Hepatocyte (in vitro differentiated cells): ENCODE measurements at regions not wholly inside any gene's neighbourhood (a gene's known extent, or its start where the extent isn't known, plus 50 kb on each side); places are given as distances from the start of the nearest gene placed in this dataset.

Experiments used
- DNase-seq: peaks from one replicate; pipeline ENCODE4 v3.0.0-alpha.2; 2016; ENCODE audit warnings: low spot score
- H2AFZ ChIP-seq: fragments of 200-600 bp; sonication (generic); 2 replicates; pipeline ENCODE4 v1.6.0; 2016; ENCODE audit warnings: antibody characterized with exemption, mild to moderate bottlenecking
- H3K27ac ChIP-seq: fragments of 200-600 bp; sonication (generic); 2 replicates; pipeline ENCODE4 v1.5.1; 2016; ENCODE audit warnings: mild to moderate bottlenecking
- H3K27me3 ChIP-seq: fragments of 200-600 bp; sonication (generic); 2 replicates; pipeline ENCODE4 v1.6.1; 2016
- H3K36me3 ChIP-seq: fragments of 200-600 bp; sonication (generic); replicated peaks from 2 replicates; pipeline ENCODE4 v1.5.1; 2016; ENCODE audit warnings: low read depth; ENCODE audit not compliant: insufficient read depth
- H3K4me1 ChIP-seq: fragments of 200-600 bp; sonication (generic); 2 replicates; pipeline ENCODE4 v1.5.1; 2016; ENCODE audit warnings: mild to moderate bottlenecking, moderate library complexity; ENCODE audit not compliant: insufficient read depth
- H3K4me2 ChIP-seq: fragments of 200-600 bp; sonication (generic); 2 replicates; pipeline ENCODE4 v1.6.0; 2016
- H3K4me3 ChIP-seq: fragments of 200-600 bp; sonication (generic); 2 replicates; pipeline ENCODE4 v1.5.1; 2016; ENCODE audit warnings: mild to moderate bottlenecking
- H3K79me2 ChIP-seq: fragments of 200-600 bp; sonication (generic); 2 replicates; pipeline ENCODE4 v1.6.0; 2017; ENCODE audit warnings: mild to moderate bottlenecking
- H3K9me2 ChIP-seq: fragments of 200-600 bp; sonication (generic); replicated peaks from 2 replicates; pipeline ENCODE4 v1.6.0; 2017; ENCODE audit warnings: mild to moderate bottlenecking; ENCODE audit not compliant: insufficient read depth
- H3K9me3 ChIP-seq: fragments of 200-600 bp; sonication (generic); 2 replicates; pipeline ENCODE4 v1.5.1; 2016; ENCODE audit warnings: low read depth, mild to moderate bottlenecking
- H4K20me1 ChIP-seq: fragments of 200-600 bp; sonication (generic); 2 replicates; pipeline ENCODE4 v1.6.0; 2016; ENCODE audit warnings: mild to moderate bottlenecking; ENCODE audit not compliant: insufficient read depth, poor library complexity, severe bottlenecking
- EZH2 ChIP-seq: fragments of 200-600 bp; sonication (generic); IDR thresholded peaks from 2 replicates; pipeline ENCODE4 v1.6.1; 2016; ENCODE audit warnings: antibody characterized with exemption, mild to moderate bottlenecking, borderline replicate concordance
- EZH2phosphoT487 ChIP-seq: fragments of 200-600 bp; sonication (generic); IDR thresholded peaks from one replicate; pipeline ENCODE4 v1.6.1; 2018; ENCODE audit warnings: antibody characterized with exemption, mild to moderate bottlenecking, low read depth, moderate library complexity; ENCODE audit not compliant: unreplicated experiment, severe bottlenecking
- WGBS: methylation state at CpG from one replicate; pipeline ENCODE4 v1.1.6; 2016; ENCODE audit warnings: low lambda C conversion rate; ENCODE audit errors: missing lambda C conversion rate; 5-methylcytosine and 5-hydroxymethylcytosine counted together
- TF ChIP-seq, protein P1 (sequence below): fragments of 200-600 bp; sonication (generic); IDR thresholded peaks from 2 replicates; pipeline ENCODE4 v1.5.1; 2016; ENCODE audit warnings: antibody characterized with exemption, mild to moderate bottlenecking; ENCODE audit not compliant: poor library complexity

DNA sequence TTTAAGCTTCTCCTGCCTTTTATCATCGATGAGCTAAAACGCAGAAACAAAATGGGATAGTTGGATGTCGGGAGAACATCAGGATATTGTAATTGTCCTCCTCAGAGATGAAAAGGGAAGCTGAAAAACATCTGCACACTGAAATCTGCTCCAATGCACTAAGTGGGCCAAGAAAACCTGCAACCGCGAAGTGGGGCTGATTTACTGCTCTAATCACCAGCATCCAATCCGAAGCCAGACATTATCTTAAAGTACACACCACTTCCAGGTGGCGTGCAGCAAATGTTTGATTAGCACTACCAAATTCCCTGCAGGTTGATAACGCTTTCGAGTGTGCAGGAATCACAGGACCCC, 230.3 kb upstream of the SLC14A2 start:
- no peak overlapping the region for H3K4me3 ChIP-seq
- no peaks in the 10 kb centered on the region for H3K36me3 ChIP-seq
- H2AFZ ChIP-seq: no peak overlapping the region
- H4K20me1 ChIP-seq: no peaks in the 10 kb centered on the region
- TF ChIP-seq, protein P1, sequence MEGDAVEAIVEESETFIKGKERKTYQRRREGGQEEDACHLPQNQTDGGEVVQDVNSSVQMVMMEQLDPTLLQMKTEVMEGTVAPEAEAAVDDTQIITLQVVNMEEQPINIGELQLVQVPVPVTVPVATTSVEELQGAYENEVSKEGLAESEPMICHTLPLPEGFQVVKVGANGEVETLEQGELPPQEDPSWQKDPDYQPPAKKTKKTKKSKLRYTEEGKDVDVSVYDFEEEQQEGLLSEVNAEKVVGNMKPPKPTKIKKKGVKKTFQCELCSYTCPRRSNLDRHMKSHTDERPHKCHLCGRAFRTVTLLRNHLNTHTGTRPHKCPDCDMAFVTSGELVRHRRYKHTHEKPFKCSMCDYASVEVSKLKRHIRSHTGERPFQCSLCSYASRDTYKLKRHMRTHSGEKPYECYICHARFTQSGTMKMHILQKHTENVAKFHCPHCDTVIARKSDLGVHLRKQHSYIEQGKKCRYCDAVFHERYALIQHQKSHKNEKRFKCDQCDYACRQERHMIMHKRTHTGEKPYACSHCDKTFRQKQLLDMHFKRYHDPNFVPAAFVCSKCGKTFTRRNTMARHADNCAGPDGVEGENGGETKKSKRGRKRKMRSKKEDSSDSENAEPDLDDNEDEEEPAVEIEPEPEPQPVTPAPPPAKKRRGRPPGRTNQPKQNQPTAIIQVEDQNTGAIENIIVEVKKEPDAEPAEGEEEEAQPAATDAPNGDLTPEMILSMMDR: no peak
- TF ChIP-seq EZH2phosphoT487: no peak
- no peak for TF ChIP-seq EZH2
- no peaks in the 10 kb centered on the region for H3K9me3 ChIP-seq
- no peaks in the 10 kb centered on the region for H3K27me3 ChIP-seq
- H3K79me2 ChIP-seq: no peaks in the 10 kb centered on the region
- no peaks in the 10 kb centered on the region for H3K9me2 ChIP-seq
- peak overlapping the region; percentile 41 for H3K4me2 ChIP-seq
- H3K27ac ChIP-seq: peak overlapping the region; percentile 23
- H3K4me1 ChIP-seq: peaks cover 8% of the 10 kb centered on the region
- peak; percentile 24 for DNase-seq
- 59% methylated on average over 9 of the region's 9 CpGs for WGBS

DNA sequence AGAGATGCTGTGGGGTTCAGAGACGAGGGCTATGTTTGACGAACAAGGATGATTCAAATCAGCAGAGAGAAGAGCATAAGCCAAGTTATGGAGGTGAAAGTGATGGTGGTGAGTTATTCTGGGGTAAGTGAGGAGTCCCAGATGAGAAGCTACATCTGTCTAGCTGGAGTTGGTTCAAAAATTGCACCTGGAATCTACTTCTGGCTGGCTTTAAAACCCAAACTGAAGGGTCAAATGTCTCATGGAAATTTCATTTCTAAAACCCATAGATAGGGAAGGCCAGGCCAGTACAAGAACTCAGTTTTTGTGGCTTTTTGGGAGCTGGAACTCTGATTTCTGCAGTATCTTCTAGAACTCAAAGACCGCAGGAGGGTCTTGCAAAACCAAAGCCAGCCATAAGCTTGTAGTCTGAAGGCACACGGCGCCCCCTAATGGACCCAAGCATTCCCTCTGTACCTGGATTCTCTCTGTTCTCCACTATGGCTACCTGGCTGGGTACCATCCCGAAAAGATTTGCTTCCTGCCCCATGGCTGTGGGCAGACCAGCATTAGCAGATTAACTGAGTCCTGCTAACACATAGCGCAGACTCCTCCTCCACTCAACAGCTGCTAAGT, 229.1 kb upstream of the SLC14A2 start:
- no peak overlapping the region for H3K27ac ChIP-seq
- no peaks in the 10 kb centered on the region for H3K36me3 ChIP-seq
- no peak overlapping the region for H2AFZ ChIP-seq
- H3K9me3 ChIP-seq: no peaks in the 10 kb centered on the region
- H3K27me3 ChIP-seq: no peaks in the 10 kb centered on the region
- H3K79me2 ChIP-seq: no peaks in the 10 kb centered on the region
- no peaks in the 10 kb centered on the region for H3K9me2 ChIP-seq
- 62% methylated on average over 7 of the region's 7 CpGs for WGBS
- no peak overlapping the region for H3K4me3 ChIP-seq
- H3K4me2 ChIP-seq: no peak overlapping the region
- no peaks in the 10 kb centered on the region for H4K20me1 ChIP-seq
- DNase-seq: peak; percentile 78
- TF ChIP-seq EZH2: no peak
- no peak for TF ChIP-seq EZH2phosphoT487
- TF ChIP-seq, protein P1: peak; percentile 67
- H3K4me1 ChIP-seq: peaks cover 8% of the 10 kb centered on the region

DNA sequence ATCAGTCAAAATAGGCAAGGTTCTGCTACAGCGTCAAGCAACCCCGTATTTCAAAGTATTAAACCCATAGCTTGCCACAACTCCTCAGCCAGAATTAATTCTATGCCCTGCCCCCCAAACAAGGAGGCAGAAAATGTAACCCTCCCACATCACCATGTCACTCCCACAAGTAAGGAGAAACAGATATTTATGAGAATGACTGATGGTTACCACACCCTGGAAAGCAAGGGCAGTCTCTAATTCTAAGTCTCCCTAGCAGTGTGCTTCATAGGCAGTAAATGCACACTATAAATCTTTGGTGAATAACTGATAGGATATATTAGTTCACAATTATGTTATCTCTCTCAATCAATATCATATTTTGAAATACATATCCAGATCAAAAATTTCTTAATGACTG, 228.0 kb upstream of the SLC14A2 start:
- Histone ChIP-seq H3K9me2 (no peaks in the 10 kb centered on the region), H3K9me3 (no peaks in the 10 kb centered on the region), H3K4me3 (no peak overlapping the region), H3K4me1 (peaks cover 8% of the 10 kb centered on the region), H4K20me1 (no peaks in the 10 kb centered on the region), H3K4me2 (no peak overlapping the region), H3K79me2 (no peaks in the 10 kb centered on the region), H3K27ac (no peak overlapping the region), H3K36me3 (no peaks in the 10 kb centered on the region), H2AFZ (no peak overlapping the region), H3K27me3 (no peaks in the 10 kb centered on the region)
- DNase-seq: no peak
- no peak for TF ChIP-seq EZH2phosphoT487
- TF ChIP-seq, protein P1: no peak
- TF ChIP-seq EZH2: no peak
- 30% methylated on average over 2 of the region's 2 CpGs for WGBS

DNA sequence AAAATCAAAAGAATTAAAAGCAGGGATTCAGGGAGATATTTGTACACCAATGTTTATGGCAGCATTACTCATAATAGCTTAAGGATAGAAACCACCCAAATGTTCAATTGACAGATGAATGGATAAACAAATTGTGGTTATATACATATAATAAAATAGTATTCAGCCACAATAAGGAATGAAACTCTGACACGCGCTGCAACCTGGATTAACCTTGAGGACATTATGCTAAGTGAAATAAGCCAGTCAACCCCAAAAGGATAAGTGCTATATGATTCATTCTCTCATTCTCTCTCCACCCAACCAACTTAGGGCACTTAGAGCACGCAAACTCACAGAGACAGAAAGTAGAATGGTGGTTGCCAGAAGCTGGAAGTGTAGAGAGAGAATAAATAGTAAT, 216.8 kb upstream of the SLC14A2 start:
- Histone ChIP-seq H3K27ac (no peak overlapping the region), H3K79me2 (no peaks in the 10 kb centered on the region), H3K9me3 (no peaks in the 10 kb centered on the region), H3K4me2 (no peak overlapping the region), H2AFZ (no peak overlapping the region), H3K36me3 (no peaks in the 10 kb centered on the region), H3K9me2 (no peaks in the 10 kb centered on the region), H3K4me3 (no peak overlapping the region), H3K27me3 (no peaks in the 10 kb centered on the region), H4K20me1 (no peaks in the 10 kb centered on the region), H3K4me1 (no peaks in the 10 kb centered on the region)
- TF ChIP-seq EZH2phosphoT487: no peak
- TF ChIP-seq EZH2: no peak
- TF ChIP-seq, protein P1: no peak
- DNase-seq: no peak
- 75% methylated on average over 3 of the region's 3 CpGs for WGBS
